ENCODE measurements at regions not wholly inside any gene's neighbourhood (a gene's known extent, or its start where the extent isn't known, plus 50 kb on each side); places are given as distances from the start of the nearest gene placed in this dataset.

DNA sequence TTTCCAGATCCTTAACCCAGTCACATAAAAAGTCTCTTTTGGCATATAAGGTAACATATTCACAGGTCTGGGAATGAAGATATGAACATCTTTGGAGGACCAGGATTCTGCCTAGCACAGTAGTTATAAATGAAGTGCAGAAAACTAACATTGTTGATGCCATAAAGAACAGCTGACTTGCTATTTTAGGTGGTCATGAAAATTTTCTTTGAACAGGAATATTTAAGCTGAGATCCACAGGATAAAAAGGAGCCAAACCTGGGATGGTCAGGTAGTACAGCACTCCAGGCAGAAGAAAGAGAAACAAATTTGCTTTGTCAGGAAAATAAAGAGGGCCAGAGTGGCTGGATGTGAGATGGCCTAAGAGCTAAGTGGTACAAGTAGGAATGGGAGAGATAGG is 80.0 kb downstream of the CENPW start:
- intact Hi-C loops (cut with micrococcal nuclease), result no loop called here

DNA sequence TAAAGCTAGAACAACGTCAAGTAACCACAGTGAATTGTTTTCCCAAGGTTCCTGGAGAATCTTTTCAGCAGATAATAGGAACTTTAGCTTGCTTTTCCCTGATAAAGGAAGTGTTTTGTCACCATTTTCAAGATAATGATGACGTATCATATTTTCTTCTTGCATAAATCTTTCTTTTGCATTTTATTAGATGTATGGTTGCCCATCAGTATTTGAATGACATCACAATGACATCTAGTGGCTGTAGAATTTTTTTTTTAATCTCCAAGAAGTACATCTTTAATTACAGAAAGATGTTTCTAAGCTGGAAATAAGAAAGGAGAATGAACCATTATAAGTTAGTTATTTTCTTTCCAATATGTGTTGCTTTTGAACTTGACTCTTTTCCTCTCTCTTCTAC is 83.0 kb downstream of the CENPW start:
- intact Hi-C loops (cut with micrococcal nuclease), result no loop called here

DNA sequence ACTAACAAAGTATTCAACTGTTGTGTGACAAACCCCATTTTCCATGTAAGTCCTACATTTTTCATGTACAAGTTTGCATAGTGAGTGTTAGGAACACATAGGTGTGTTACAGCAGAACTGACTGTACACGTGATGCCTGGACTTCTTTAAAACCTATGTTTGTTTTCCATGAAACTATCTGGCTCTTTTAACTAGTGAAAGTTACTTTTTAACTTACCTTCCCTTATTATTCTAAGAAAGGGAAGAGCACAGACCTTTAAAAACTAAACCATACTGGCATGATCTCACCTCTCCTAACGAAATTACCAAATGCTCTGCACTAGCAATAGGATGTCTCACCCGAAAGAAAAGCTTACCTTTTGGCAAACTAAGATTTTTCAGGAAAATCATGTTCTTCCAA is 87.8 kb downstream of the CENPW start:
- intact Hi-C loops (cut with micrococcal nuclease), result no loop called here

DNA sequence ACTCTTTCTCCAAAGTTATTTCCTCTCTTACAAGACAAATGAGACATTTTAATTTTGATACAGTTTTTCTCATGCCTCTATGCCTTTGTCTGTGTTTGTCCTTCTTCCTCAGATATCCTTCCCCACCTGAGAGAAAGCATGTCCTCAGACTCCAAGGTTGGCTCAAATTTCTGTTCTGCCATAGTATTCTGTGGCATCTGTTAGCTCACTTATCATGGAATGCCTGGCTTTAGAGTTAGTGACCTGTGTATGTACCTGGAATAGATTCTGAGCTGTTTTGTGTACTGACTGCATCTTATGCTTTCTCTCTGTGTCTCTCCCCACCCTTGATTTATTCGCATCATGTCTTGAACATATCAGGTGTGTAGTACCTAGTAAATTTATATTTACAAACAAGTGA is 90.0 kb downstream of the CENPW start:
- intact Hi-C loops (cut with micrococcal nuclease), result no loop called here

DNA sequence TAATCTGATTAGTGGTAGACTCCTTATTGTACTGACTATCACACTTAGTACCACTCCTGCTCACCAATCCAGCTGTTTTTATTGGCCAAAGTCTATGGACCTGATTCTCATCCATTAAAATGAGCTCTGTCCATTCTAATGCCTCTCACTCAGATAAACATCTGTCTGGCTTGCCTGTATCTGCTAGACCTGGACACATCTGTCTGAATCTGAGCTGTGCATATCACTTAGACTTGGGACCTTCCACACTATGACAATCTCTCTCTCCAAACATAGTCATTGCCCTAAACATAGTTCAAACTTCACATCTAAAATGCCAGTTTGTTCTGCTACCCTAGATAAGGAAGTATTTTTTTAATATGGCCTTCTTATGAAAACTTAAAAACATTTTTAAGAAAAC is 92.6 kb downstream of the CENPW start:
- intact Hi-C loops (cut with micrococcal nuclease), result no loop called here

DNA sequence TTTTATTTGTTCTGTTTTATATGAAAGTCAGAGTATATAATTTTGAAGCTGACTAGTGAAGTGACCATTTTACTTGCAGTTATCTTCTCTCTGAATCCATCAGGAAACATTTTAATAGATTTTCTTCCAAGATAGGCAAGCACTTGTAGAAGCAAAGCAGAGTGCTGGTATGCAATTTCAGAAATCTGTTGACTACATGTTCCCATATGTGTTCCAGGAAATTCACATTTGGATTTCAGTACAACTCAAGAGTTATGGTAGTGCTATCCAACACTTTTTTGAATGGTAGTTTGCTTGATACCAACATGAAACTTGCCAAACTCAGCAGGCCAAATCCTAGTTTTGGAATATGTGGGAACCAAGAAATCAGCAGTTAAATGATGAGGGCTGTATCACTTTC is 94.0 kb downstream of the CENPW start:
- intact Hi-C loops (cut with micrococcal nuclease), result no loop called here

DNA sequence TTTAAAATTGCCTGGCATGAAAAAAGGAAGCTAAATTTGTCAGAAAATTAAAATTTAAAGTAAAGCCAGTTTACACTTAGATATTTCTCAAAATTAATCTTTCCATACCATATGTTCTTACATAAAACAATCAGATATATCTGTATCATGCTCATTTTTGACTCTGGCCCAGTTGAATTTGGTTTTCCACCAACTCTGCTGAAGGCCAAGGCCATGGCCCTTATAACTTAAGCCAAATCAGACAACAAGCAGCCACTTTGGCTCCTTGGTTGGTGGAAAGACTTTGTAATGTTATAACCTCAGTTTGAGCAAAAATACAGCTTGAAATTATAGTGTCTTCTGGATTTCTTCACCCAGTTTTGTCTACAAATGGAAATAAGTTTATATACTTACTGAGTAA is 97.3 kb downstream of the CENPW start:
- intact Hi-C loops (cut with micrococcal nuclease), result no loop called here

DNA sequence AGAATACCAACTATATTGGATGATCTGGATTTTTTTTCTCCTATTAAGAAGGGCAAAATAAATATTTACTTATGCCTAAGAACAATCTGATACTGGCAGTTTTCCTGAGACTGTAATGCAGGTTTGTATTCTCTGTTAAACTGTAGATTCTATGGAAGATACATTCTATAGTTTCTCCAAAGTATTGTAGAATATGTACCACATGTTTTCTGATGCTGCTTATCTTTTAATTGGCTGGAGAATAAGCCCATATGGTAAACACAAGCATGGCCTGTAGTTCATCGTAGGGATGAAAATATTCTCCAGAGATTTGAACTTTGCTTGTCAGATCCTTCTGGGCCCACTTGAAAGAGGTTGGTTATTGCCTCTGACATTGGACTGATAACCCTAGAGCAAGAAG is 99.1 kb downstream of the CENPW start:
- intact Hi-C loops (cut with micrococcal nuclease), result no loop called here

DNA sequence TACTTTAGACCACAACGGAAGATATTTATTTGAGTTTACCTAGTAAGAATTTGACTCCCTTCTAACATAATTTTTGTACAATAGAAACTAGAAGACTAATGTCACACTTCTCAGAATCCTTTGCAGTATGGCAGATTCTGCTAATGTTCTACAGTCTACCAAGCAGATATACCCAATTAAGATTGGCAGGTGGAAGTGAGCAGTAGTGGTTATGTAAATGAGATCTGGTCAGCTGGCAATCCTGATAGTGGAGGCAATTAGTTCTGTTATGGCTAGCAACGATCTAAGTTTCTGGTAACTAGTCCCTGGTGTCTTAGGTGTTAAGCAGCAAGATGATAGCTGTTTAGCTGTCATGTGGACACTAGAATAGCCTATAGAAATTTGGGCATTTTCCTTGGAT is 101.0 kb downstream of the CENPW start:
- intact Hi-C loops (cut with micrococcal nuclease), result no loop called here

DNA sequence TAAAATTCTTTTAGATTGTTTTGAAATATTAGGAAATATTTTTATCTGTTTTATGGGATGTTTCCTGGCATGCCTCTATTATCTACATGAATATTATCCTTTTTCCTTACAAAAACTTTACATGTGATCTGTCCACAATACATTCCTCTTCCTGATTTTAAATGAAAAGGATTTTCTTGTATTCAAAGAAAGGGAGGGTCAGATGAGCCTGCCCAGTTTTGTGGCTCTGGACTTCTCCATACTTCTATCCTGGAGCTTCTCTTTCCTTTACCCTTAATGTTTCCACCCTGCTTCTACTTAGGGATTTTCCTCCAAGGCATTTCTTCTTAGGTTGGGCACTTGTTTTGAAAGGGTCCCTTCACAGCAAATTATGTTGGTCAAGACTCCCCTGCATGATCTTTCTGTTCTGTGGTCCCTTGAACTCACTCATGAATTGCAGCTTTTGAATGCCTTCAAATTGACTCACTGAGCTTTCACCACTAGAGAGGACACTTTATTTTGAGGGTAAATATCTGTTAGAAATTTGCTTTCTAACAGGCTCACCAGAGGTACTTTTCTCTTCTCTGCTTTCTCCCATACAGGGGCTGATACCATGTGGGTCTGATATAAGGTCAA is 104.9 kb downstream of the CENPW start:
- intact Hi-C loops (cut with micrococcal nuclease), result no loop called here

DNA sequence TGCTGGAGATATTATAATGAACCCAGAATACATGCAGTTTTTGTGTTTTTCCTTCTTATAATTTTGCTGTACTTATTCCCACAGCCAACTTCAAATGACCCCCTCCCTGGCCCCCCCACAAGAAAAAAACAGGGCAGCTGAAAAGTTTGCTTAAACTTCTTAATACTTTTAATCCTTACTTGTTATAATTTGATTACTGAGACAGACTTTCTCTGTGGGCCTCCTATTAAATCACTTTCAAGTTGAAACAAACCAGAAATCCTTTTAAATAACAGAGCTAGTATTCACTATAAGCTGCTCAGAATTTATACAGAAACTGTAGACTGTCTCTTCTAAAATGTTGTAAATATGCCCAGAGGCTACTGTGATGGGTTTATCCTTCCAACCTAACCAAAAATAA is 106.3 kb downstream of the CENPW start:
- intact Hi-C loops (cut with micrococcal nuclease), result no loop called here

DNA sequence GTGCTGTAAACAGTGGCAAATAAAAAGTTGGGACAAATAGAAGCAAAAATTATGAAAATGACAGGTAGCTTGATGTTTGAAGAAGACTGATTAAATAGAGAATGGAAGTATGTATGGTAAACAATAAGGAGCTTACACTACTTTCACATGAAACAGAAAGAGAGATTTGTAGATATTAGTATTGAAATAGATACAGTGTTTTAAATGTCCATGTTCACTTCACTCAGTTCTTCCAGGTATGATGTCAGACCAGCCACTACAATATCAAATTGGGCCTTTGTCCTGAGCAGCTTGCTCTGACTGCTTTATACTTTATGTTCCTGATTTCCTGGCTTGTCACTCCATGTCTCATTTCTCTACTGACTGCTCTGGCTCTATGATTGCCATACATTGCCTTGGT is 107.5 kb downstream of the CENPW start:
- intact Hi-C loops (cut with micrococcal nuclease), result no loop called here

DNA sequence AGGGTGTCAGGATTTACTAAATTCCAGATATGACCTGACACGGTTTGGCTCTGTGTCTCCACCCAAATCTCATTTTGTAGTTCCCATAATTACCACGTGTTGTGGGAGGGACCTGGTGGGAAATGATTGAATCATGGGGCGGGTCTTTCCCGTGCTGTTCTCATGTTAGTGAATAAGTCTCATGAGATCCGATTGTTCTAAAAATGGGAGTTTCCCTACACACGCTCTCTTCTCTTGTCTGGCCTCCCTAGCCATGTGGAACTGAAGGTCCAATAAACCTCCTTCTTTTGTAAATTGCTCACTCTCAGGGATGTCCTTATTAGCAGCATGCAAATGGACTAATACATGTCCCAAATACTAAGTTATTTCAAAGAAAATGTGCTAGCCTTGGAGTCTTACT is 121.1 kb downstream of the CENPW start:
- intact Hi-C loops (cut with micrococcal nuclease), result no loop called here

DNA sequence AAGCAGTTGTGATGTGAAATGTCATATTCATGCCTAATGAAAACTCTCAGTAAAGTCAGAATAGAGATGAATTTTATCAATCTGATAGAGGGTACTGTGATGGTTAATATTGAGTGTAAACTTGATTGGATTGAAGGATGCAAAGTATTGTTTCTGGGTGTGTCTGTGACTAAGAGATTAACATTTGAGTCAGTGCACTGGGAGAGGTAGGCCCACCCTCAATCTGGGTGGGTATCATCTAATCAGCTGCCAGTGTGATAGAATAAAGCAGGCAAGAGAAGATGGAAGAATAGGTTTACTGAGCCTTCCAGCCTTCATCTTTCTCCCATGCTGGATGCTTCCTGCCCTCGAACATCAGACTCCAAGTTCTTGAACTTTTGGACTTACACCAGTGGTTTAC is 124.3 kb downstream of the CENPW start:
- intact Hi-C loops (cut with micrococcal nuclease), result no loop called here

DNA sequence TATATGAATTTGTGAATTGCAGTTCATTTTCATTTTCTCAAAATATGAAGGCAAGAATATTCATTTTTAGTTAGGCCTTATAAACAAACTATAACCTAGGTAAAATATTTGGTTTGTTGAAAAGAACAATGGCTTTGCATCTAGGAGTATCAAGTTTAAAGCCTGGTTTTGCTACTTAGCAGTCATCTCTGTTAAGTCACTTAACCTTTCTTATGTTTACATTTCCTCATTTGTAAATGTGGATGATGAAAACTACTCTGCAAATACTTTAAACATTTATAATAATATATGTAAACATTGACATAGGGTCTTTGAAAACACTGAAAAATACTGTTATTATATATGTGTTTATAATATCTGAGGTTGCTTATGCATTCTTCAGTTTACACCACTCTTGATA is 135.5 kb downstream of the CENPW start:
- intact Hi-C loops (cut with micrococcal nuclease), result no loop called here

DNA sequence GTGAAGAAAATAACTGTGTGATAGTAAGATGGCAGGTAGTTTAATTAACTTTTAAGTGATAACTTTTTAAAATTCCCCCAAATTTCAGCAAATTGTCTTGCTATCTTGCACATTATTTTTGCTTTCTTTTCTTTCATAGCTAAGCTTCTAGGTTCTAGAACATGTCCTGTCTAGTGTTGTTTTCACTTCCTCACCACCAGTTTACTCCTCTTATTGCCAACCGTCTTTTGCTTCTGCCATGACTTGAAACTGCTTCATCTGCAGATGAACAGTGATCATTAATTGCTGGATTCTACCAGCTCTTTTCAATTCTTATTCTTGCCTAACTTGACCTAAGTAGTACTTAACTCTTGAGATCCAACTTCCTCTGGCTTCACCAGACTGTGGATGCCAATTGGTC is 137.8 kb downstream of the CENPW start:
- intact Hi-C loops (cut with micrococcal nuclease), result no loop called here

DNA sequence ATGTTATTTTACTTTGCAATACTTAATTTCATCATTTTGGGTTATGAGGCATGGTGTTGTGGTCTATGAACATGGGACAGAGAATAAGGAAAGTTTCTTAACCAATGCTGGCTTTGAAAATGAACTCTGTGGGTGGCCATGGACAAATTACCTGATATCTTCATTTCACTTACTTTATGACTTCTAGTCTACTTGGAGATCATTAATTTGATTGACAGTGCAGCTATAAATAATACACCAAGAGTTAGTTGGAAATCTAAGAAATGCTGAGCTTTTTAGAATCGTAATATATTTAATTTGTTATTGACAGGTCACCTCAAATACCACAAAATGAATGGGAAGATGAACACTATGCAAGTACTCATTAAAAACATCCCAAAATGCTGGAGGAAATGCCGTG is 140.4 kb downstream of the CENPW start:
- intact Hi-C loops (cut with micrococcal nuclease), result no loop called here

DNA sequence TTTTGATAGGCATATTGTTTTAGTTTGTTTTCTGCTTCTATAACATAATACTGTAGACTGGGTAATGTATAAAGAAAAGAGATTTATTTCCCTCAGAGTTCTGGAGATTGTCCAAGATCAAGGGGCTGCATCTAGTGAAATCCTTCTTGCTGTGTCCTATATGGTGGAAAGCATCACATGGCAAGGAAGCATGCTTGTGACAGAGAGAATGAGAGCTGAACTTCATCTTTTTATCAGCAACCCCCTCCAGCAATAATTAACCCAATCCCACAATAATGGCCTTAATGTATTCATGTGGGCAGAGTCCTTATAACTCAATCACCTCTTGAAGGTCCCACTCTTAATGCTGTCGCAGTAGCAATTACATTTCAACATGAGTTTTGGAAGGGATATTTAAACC is 141.4 kb downstream of the CENPW start:
- intact Hi-C loops (cut with micrococcal nuclease), result no loop called here

DNA sequence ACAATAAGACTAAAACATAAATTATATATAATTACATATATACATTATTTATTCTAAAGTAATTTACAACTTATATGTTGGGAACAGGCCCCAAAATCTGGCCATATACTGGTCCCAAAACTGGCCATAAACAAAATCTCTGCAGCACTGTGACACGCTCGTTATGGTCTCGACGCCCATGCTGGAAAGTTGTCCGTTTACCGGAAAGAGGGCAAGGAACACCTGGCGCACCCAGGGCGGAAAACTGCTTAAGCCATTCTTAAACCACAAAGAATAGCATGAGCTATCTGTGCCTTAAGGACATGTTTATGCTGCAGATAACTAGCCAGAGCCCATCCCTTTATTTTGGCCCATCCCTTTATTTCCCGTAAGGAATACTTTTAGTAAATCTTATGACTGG is 164.9 kb downstream of the CENPW start:
- intact Hi-C loops (cut with micrococcal nuclease), result no loop called here

DNA sequence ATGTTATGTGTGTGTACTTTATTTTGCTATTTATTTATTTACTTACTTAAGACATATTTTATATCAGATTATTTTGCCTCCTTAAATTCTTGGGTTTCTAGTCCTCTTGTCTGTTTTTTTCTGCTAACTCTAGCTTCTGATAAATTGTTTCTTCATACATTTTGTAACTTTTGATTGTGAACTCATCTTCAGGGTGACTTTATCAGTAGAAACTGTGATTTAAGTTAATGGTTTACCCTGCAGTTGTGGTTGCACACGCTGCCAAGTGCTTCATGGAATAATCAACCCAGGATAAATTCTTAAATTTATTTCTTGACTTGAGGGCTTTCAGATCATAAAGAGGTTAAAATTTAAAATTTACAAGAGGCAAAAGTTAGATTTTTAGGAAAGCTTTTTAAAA is 173.3 kb downstream of the CENPW start:
- intact Hi-C loops (cut with micrococcal nuclease), result no loop called here

DNA sequence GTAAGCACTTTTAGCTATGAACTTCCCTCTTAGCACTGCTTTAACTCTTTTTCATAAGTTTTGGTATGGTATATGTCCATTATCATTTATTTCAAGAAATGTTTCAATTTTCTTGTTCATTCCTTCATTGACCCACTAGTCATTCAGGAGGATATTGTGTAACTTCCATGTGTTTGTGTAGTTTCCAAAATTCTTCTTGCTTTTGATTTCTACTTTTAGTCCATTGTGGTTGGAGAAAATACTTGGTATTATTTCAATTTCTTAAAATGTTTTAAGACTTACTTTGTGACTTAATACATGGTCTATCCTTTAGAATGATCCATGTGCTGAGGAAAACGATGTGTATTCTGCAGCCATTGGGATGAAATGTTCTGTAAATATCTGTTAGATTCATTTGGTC is 176.5 kb downstream of the CENPW start:
- intact Hi-C loops (cut with micrococcal nuclease), result no loop called here

DNA sequence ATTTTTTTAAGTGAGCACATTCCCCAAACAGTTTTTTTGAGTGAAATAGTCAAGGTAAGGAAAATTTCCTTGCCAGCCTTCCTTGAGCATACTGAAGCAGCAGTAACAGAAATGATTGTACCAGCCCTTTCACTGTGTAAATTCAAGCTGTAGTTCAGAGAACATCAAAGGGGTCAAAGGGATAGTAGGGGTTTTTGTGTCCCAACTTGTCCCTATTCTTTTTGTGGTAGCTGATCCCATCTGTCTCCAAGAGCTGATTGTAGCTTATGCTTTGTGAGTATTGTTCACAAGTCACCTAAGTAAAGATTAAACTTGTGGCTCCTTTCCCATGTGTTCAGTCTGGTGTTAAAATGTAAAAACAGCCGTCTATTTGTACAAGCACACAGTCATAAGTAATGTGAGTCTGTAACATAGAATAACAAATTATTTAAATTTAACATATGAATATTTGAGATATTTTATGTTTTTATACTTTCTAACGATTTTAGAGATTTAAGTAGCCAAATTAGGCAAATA is 185.0 kb downstream of the CENPW start:
- intact Hi-C loops (cut with micrococcal nuclease), result no loop called here

DNA sequence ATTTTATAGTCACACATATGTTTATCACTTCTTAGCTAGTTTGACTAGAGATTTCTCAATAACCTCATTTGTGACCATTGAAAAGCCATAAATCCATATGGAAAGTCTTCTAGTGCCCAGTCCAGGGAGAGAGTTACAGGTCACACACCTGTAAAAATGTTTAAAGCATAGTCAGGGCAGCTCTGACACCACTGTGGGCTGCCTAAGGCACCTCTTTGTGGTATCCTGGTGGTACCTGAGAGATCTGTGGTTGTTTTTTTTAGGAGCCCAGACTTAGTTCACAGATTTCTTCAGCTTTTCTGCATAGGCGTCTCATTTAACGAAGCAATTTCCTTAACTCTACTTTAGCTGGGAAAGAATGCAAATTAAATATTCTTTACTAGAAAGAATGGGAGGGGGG is 186.6 kb downstream of the CENPW start:
- intact Hi-C loops (cut with micrococcal nuclease), result no loop called here

DNA sequence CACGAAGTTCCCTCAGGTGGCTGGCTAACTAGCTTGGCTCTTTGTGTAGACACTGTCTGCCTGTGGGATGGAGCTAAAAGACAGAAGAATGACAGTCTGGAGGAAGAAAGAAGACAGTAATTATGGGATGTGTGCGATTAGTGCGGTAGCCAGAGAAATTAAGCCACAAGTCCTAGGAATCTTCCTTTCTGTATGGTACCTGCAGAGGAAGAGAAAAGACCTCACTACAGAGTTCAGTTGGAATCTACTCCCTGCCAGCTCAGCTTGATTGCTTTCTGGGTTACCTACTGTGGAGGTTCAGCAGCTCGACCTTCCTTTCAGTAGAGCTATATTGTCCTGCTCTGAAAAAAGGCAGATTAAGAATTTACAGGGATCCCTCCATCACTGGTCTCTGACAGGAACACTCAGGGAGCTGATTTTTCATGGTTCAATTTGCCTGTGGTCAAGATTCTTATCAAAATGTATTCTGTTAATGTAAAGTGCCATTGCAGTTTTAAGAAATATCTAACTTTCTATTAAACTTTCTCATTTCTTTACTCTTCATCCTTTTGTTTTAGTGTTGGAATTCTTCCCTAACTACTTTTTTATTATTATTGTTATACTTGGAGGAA is 187.2 kb downstream of the CENPW start:
- intact Hi-C loops (cut with micrococcal nuclease), result no loop called here

All from T-helper 2 cell treated with Interferon-gamma antibody and Interleukin-4, amounts not matched to agents 100 ng/mL and 5 ng/mL, for 36 hours (primary cell).